Endothelial cell of umbilical vein (primary cell): ENCODE measurements at regions not wholly inside any gene's neighbourhood (a gene's known extent, or its start where the extent isn't known, plus 50 kb on each side); places are given as distances from the start of the nearest gene placed in this dataset.

Experiments used
- BruUV-seq: library from RNA; stranded (reverse); fragments of 400-500 nt; replicated peaks from 2 replicates; lab custom pipeline; 2021; lab: Mats Ljungman, UMichigan
- CTCF ChIA-PET: fragments of 300-600, 350-600 bp; sonication (Branson Sonifier 250); formaldehyde crosslinking; loops from one replicate; lab custom pipeline; 2021; ENCODE audit warnings: antibody characterized with exemption, inconsistent platforms; lab: Charles Lee
- POLR2A ChIA-PET: fragments of 300-600, 350-600 bp; sonication (Branson Sonifier 250); formaldehyde crosslinking; loops from one replicate; lab custom pipeline; 2021; ENCODE audit warnings: antibody characterized with exemption, inconsistent platforms; lab: Charles Lee
- DNase-seq: peaks from one replicate; pipeline ENCODE4 v3.0.0-alpha.2; 2011; ENCODE audit warnings: low read depth, low spot score
- FAIRE-seq: peaks from 2 replicates; lab custom pipeline; 2011; peaks lifted over from hg19 to GRCh38; lab: Jason Lieb, UNC
- H2AFZ ChIP-seq: 2 replicates; pipeline ENCODE4 v1.6.0; 2012; ENCODE audit warnings: low read depth, low read length, control low read depth, inconsistent platforms
- H3K27ac ChIP-seq: 2 replicates; pipeline ENCODE4 v1.5.1; 2011; ENCODE audit warnings: low read depth, mild to moderate bottlenecking, control low read depth, low read length, moderate library complexity; ENCODE audit not compliant: insufficient read depth
- H3K27me3 ChIP-seq, 2 experiments: 2 replicates each; pipeline versions ENCODE4 v1.6.0 to v1.6.1; 2011; ENCODE audit warnings: low read length in 2 of 2, mixed read lengths in 1 of 2; ENCODE audit not compliant: control insufficient read depth in 2 of 2, insufficient read depth in 2 of 2
- H3K36me3 ChIP-seq, 2 experiments: 2 replicates in 1 of 2; 3 replicates in 1 of 2; pipeline ENCODE4 v1.5.1; 2011; ENCODE audit warnings: low read length in 2 of 2, mild to moderate bottlenecking in 1 of 2, moderate library complexity in 1 of 2; ENCODE audit not compliant: control insufficient read depth in 2 of 2, insufficient read depth in 2 of 2; ENCODE audit errors: extremely low read depth in 1 of 2
- H3K4me1 ChIP-seq: 3 replicates; pipeline ENCODE4 v1.5.1; 2011; ENCODE audit warnings: mild to moderate bottlenecking, low read length; ENCODE audit not compliant: control insufficient read depth, insufficient read depth; ENCODE audit errors: extremely low read depth
- H3K4me2 ChIP-seq: 2 replicates; pipeline ENCODE4 v1.6.1; 2011; ENCODE audit warnings: low read length, control low read depth, mixed read lengths; ENCODE audit not compliant: insufficient read depth
- H3K4me3 ChIP-seq, 3 experiments: fragments of 200-600 bp in 1 of 3; sonication (generic), shearing (Covaris generic) in 1 of 3; replicated peaks in 1 of 3; 2 replicates each; pipeline ENCODE4 v1.5.1; 2011 to 2016; ENCODE audit warnings: control low read depth in 3 of 3, low read length in 3 of 3, mild to moderate bottlenecking in 2 of 3, inconsistent platforms in 1 of 3, low read depth in 1 of 3, moderate library complexity in 1 of 3; ENCODE audit not compliant: insufficient read depth in 1 of 3
- H3K79me2 ChIP-seq: 2 replicates; pipeline ENCODE4 v1.6.0; 2012; ENCODE audit warnings: low read length, inconsistent platforms; ENCODE audit not compliant: control insufficient read depth, insufficient read depth
- H3K9ac ChIP-seq: replicated peaks from 2 replicates; pipeline ENCODE3; 2011; ENCODE audit warnings: low read length, control low read depth; ENCODE audit not compliant: insufficient read depth; ENCODE audit errors: extremely low read depth
- H3K9me1 ChIP-seq: replicated peaks from 3 replicates; pipeline ENCODE4 v1.6.0; 2011; ENCODE audit warnings: mild to moderate bottlenecking, low read length; ENCODE audit not compliant: control insufficient read depth, insufficient read depth; ENCODE audit errors: extremely low read depth
- H3K9me3 ChIP-seq: replicated peaks from 2 replicates; pipeline ENCODE4 v1.5.1; 2012; ENCODE audit warnings: low read length, inconsistent platforms; ENCODE audit not compliant: control insufficient read depth, insufficient read depth
- H4K20me1 ChIP-seq: replicated peaks from 2 replicates; pipeline ENCODE3; 2011; ENCODE audit warnings: mild to moderate bottlenecking, low read length; ENCODE audit not compliant: control insufficient read depth, insufficient read depth; ENCODE audit errors: extremely low read depth
- EZH2 ChIP-seq: IDR thresholded peaks from 2 replicates; pipeline ENCODE4 v1.6.1; 2012; ENCODE audit warnings: borderline replicate concordance, low read depth, mild to moderate bottlenecking, moderate library complexity, low read length, inconsistent platforms; ENCODE audit not compliant: severe bottlenecking
- FOS ChIP-seq: IDR thresholded peaks from 2 replicates; pipeline ENCODE4 v1.6.1; 2011; ENCODE audit warnings: mild to moderate bottlenecking, low read length, moderate library complexity, borderline replicate concordance; ENCODE audit not compliant: insufficient read depth
- GATA2 ChIP-seq: IDR thresholded peaks from 2 replicates; pipeline ENCODE4 v1.7.0; 2011; ENCODE audit warnings: low read depth, mild to moderate bottlenecking, moderate library complexity, mixed read lengths, low read length; ENCODE audit not compliant: insufficient read length, insufficient read depth
- JUN ChIP-seq: IDR thresholded peaks from 2 replicates; pipeline ENCODE4 v1.6.1; 2011; ENCODE audit warnings: borderline replicate concordance, low read depth; ENCODE audit not compliant: insufficient read length, insufficient read depth
- MYC ChIP-seq: IDR thresholded peaks from one replicate; pipeline ENCODE4 v1.6.1; 2011; ENCODE audit warnings: mild to moderate bottlenecking, low read depth, low read length
- POLR2A ChIP-seq: IDR thresholded peaks from 2 replicates; pipeline ENCODE4 v1.6.1; 2012; ENCODE audit warnings: low read depth, mild to moderate bottlenecking, control low read depth, low read length
- POLR2AphosphoS5 ChIP-seq: IDR thresholded peaks from 2 replicates; pipeline ENCODE4 v1.6.1; 2012; ENCODE audit warnings: low read depth, mild to moderate bottlenecking, control low read depth, low read length, moderate library complexity; ENCODE audit not compliant: insufficient read depth
- dilution Hi-C: fragments of 300-500 bp; cut with MboI; formaldehyde crosslinking; loops from one replicate; pipeline ENCODE4 v1.15.0; 2019; ENCODE audit warnings: low sequenced_read_pairs; ENCODE audit not compliant: extremely low pct_ligation_motif_present
- intact Hi-C: fragments of 100-400 bp; cut with micrococcal nuclease; formaldehyde crosslinking; loops from one replicate; pipeline ENCODE4 v1.10.0; 2022
- TF ChIP-seq, protein P1 (sequence below): IDR thresholded peaks from 2 replicates; pipeline ENCODE4 v1.6.1; 2011; ENCODE audit not compliant: insufficient read depth, insufficient read length
- TF ChIP-seq, protein P2 (sequence below), 2 donors: IDR thresholded peaks; 1 replicate in 1 of 2; 2 replicates in 1 of 2; pipeline ENCODE4 v1.5.1; 2011; ENCODE audit warnings: low read length in 2 of 2, mild to moderate bottlenecking in 2 of 2, moderate library complexity in 2 of 2, control low read depth in 1 of 2, inconsistent platforms in 1 of 2, low read depth in 1 of 2; ENCODE audit not compliant: insufficient read depth in 1 of 2; ENCODE audit errors: extremely low read depth in 1 of 2

DNA sequence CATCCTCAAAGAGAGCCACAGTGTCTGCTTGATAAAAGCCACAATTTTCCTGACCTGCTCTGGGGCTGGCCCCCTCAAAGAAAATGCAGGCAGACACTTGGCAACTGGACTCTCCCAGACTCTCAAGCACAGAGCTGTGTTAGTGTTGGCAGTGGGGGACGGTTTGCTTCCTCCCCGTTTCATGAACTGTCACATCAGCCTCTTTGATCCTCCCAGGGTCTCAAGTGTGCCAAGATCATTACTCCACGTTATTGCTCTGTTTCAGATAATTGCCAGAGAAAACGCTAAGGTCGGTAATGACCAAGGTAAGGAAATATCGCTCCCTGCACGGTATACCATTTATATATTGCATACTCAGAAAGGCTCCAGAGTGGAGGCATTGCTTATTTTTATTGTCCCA lies 138.8 kb downstream of the NTMT2 start:
- FAIRE-seq = no peak
- H2AFZ ChIP-seq = no peak overlapping the region
- CTCF ChIA-PET = no interaction called here

More for the DNA sequence above, 138.8 kb downstream of the NTMT2 start:
- Histone ChIP-seq H3K36me3 (no peaks in the 10 kb centered on the region), H3K4me1 (no peaks in the 10 kb centered on the region), H3K9me3 (no peaks in the 10 kb centered on the region), H3K9ac (no peak overlapping the region), H3K27ac (no peak overlapping the region), H4K20me1 (no peaks in the 10 kb centered on the region), H3K27me3 (no peaks in the 10 kb centered on the region), H3K4me3 (no peak overlapping the region), H3K79me2 (no peaks in the 10 kb centered on the region), H3K9me1 (no peaks in the 10 kb centered on the region), H3K4me2 (no peak overlapping the region)
- TF ChIP-seq, protein P1, sequence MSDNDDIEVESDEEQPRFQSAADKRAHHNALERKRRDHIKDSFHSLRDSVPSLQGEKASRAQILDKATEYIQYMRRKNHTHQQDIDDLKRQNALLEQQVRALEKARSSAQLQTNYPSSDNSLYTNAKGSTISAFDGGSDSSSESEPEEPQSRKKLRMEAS = no peak
- TF ChIP-seq POLR2AphosphoS5 (no peak), GATA2 (no peak), EZH2 (no peak), JUN (no peak), POLR2A (no peak), MYC (no peak), FOS (no peak)
- TF ChIP-seq, protein P2, sequence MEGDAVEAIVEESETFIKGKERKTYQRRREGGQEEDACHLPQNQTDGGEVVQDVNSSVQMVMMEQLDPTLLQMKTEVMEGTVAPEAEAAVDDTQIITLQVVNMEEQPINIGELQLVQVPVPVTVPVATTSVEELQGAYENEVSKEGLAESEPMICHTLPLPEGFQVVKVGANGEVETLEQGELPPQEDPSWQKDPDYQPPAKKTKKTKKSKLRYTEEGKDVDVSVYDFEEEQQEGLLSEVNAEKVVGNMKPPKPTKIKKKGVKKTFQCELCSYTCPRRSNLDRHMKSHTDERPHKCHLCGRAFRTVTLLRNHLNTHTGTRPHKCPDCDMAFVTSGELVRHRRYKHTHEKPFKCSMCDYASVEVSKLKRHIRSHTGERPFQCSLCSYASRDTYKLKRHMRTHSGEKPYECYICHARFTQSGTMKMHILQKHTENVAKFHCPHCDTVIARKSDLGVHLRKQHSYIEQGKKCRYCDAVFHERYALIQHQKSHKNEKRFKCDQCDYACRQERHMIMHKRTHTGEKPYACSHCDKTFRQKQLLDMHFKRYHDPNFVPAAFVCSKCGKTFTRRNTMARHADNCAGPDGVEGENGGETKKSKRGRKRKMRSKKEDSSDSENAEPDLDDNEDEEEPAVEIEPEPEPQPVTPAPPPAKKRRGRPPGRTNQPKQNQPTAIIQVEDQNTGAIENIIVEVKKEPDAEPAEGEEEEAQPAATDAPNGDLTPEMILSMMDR (IDR thresholded peaks at IDR 0.05; ENCODE audit: extremely low read depth in 1 of 2, insufficient read depth in 1 of 2, low read depth in 1 of 2, low read length in 2 of 2) = no peak
- BruUV-seq = no TSS peak
- dilution Hi-C loops (no loop called here), intact Hi-C loops (no loop called here)
- POLR2A ChIA-PET = no interaction called here
- no peak for DNase-seq
